NB4 (cell line): ENCODE measurements at regions not wholly inside any gene's neighbourhood (a gene's known extent, or its start where the extent isn't known, plus 50 kb on each side); places are given as distances from the start of the nearest gene placed in this dataset.

Source experiments
- DNase-seq: peaks from one replicate; pipeline ENCODE4 v3.0.0; 2010; ENCODE audit warnings: low read depth
- H3K4me3 ChIP-seq: one replicate; pipeline ENCODE4 v1.5.1; 2011; ENCODE audit warnings: mild to moderate bottlenecking, low read depth, low read length, moderate library complexity
- CTCF ChIP-seq: IDR thresholded peaks from one replicate; pipeline ENCODE4 v1.5.1; 2012; ENCODE audit warnings: low read depth, low read length
- MAX ChIP-seq: IDR thresholded peaks from 2 replicates; pipeline ENCODE4 v1.6.1; 2011; ENCODE audit warnings: low read depth, low read length
- MYC ChIP-seq: IDR thresholded peaks from 2 replicates; pipeline ENCODE4 v1.6.1; 2011; ENCODE audit warnings: low read depth, low read length
- POLR2A ChIP-seq: IDR thresholded peaks from 2 replicates; pipeline ENCODE4 v1.6.1; 2011; ENCODE audit warnings: mild to moderate bottlenecking; ENCODE audit not compliant: insufficient read length; ENCODE audit errors: extremely low read depth

- no peak for DNase-seq
These were observed 210.6 kb upstream of the CDH4 start for GRCh38 chr20:61041481-61041880.

GRCh38 chr20:61042506-61043385, 209.3 kb upstream of the CDH4 start:
- no peak for TF ChIP-seq MYC
- no peak overlapping the region for H3K4me3 ChIP-seq
- DNase-seq = no peak

More at GRCh38 chr20:61041481-61041880, 210.6 kb upstream of the CDH4 start:
- no peak overlapping the region for H3K4me3 ChIP-seq
- TF ChIP-seq MYC = no peak
- TF ChIP-seq CTCF = no peak
- no peak for TF ChIP-seq MAX
- TF ChIP-seq POLR2A = no peak

- H3K4me3 ChIP-seq = no peak overlapping the region
- DNase-seq = no peak
- TF ChIP-seq MYC (no peak), CTCF (no peak), MAX (no peak), POLR2A (no peak)
These were observed 208.4 kb upstream of the CDH4 start for GRCh38 chr20:61043681-61044080.

GRCh38 chr20:61044499-61044898, 207.6 kb upstream of the CDH4 start:
- TF ChIP-seq MYC (no peak), POLR2A (no peak), MAX (no peak), CTCF (peak; percentile 35)
- DNase-seq = peak; percentile 27
- H3K4me3 ChIP-seq = no peak overlapping the region

GRCh38 chr20:61045091-61045490, 207.0 kb upstream of the CDH4 start:
- no peak overlapping the region for H3K4me3 ChIP-seq
- DNase-seq = no peak
- no peak for TF ChIP-seq MAX
- TF ChIP-seq CTCF = no peak
- TF ChIP-seq MYC = no peak
- TF ChIP-seq POLR2A = no peak

- DNase-seq = no peak
- TF ChIP-seq CTCF (no peak), MYC (no peak), POLR2A (no peak), MAX (no peak)
- no peak overlapping the region for H3K4me3 ChIP-seq
These were observed 206.0 kb upstream of the CDH4 start for GRCh38 chr20:61045876-61046585.
